OCI-LY1 (cell line): ENCODE measurements at regions not wholly inside any gene's neighbourhood (a gene's known extent, or its start where the extent isn't known, plus 50 kb on each side); places are given as distances from the start of the nearest gene placed in this dataset.

ENCODE experiments used
- EZH2 ChIP-seq: fragments of 200-600 bp; sonication (generic), shearing (Covaris generic); IDR thresholded peaks from 2 replicates; pipeline ENCODE4 v1.8.0; 2017; ENCODE audit warnings: borderline replicate concordance, mixed run types, mild to moderate bottlenecking, antibody characterized with exemption, low read length, moderate library complexity, mixed read lengths
- TF ChIP-seq, protein P1 (sequence below): fragments of 200-600 bp; sonication (generic), shearing (Covaris generic); IDR thresholded peaks from 2 replicates; pipeline ENCODE4 v1.5.1; 2017; ENCODE audit warnings: mild to moderate bottlenecking, antibody characterized with exemption, low read length, moderate library complexity, mixed read lengths

DNA sequence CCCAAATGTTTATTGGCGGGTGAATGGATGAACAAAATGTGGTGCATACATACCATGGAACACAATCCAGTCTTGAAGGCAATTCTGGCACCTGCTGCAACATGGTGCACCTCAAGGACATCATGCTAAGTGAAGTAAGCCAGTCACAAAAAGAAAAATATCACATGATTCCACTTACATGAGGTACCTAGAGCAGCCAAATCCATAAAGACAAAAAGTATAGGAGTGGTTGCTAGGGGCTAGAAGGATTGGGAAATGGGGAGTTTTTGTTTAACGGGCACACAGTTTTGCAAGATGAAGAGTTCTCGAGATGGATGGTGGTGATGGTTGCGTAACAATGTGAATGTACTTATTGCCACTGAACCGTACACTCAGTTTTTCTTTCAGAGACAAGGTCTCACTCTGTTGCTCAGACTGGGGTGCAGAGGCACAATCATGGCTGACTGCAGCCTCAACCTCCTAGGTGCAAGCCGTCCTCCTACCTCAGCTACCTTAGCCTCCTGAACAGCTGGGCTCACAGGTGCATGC is 90.9 kb upstream of the CERS6 start:
- TF ChIP-seq, protein P1, sequence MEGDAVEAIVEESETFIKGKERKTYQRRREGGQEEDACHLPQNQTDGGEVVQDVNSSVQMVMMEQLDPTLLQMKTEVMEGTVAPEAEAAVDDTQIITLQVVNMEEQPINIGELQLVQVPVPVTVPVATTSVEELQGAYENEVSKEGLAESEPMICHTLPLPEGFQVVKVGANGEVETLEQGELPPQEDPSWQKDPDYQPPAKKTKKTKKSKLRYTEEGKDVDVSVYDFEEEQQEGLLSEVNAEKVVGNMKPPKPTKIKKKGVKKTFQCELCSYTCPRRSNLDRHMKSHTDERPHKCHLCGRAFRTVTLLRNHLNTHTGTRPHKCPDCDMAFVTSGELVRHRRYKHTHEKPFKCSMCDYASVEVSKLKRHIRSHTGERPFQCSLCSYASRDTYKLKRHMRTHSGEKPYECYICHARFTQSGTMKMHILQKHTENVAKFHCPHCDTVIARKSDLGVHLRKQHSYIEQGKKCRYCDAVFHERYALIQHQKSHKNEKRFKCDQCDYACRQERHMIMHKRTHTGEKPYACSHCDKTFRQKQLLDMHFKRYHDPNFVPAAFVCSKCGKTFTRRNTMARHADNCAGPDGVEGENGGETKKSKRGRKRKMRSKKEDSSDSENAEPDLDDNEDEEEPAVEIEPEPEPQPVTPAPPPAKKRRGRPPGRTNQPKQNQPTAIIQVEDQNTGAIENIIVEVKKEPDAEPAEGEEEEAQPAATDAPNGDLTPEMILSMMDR, result no peak
- no peak for TF ChIP-seq EZH2
